ENCODE measurements at regions not wholly inside any gene's neighbourhood (a gene's known extent, or its start where the extent isn't known, plus 50 kb on each side); places are given as distances from the start of the nearest gene placed in this dataset.

DNA sequence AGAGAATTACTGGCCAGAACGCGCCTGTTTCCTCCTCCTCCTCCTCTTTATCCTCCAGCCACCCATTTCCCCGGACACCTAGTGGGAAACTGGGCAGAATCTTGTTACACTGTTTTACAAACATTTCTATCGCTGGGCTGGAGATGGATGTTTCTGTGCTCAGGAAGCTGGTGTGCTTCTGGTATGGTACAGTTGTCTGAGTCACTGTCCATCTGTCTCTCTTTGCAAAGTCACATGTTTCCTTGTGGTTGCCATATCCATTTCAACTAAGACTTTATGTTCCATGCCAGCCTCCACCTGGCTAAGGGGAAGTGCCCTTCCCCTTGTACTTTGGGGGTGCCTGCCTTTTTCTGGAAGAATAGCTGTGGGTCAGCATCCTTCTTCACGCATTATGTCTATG lies 52.9 kb upstream of the SLC22A16 start:
- no peak for TF ChIP-seq CTCF (IDR thresholded peaks at IDR 0.05; ENCODE audit: borderline replicate concordance, insufficient read depth, low read depth, low read length)
- no peak overlapping the region for H3K4me3 ChIP-seq (ENCODE audit: low read depth, low read length)

DNA sequence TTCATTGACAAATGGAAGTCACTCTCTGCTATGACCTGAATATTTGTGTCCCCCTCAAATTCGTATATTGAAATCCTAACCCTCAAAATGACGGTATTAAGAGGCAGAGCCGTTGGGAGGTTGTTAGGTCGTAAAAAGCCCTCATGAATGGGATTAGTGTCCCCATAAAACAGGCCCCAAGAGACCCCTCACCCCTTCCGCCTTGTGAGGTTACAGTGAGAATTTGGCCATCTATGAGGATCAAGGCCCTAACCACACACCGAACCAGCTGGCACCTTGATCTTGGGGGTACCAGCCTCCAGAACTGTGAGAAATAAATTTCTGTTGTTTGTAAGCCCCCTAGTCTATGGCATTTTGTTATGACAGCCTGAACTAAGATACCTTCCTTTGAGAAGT lies 52.5 kb upstream of the SLC22A16 start:
- TF ChIP-seq CTCF (IDR thresholded peaks at IDR 0.05; ENCODE audit: borderline replicate concordance, insufficient read depth, low read depth, low read length) = no peak

DNA sequence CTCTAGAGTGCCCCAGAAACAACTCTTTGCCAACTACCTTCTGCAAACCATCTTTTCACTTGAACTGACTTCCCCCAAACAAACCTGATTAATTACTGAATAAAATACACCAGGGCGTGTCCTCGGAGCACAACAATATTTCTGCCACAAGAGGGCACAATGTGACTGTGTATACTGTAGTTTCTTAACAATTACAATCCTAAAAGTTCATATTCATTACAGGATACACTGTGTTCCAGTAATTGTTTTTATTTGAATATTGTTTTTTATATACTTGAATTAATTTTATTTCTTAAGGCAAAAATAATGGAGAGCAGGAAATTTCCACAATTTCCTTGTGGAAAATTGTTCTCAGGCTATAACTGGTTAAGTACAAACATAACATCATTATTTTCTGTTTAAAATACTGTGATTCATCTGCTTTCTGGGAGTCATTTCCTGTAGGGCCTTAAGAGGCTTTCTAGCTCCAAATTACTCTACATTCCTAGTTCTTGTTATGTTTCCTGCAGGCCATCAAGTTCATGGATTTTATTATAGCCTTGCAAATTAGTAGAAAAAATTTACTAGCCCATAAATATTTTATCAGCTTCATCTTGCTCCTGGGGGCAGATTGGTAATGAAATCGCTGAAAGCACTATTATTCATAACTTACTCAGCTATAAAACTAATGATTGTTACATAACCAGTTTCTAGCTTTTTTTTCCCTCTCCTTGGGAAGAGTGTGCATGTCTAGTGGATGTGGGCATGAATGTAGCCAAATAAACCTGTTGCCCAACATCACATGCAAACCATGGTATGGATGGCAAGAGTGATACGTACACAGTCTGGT lies 51.9 kb upstream of the SLC22A16 start:
- peak; percentile 37; the same call in 1 of the 2 replicates for TF ChIP-seq CTCF (IDR thresholded peaks at IDR 0.05; ENCODE audit: borderline replicate concordance, insufficient read depth, low read depth, low read length)
- H3K4me3 ChIP-seq (ENCODE audit: low read depth, low read length) = no peak overlapping the region

More for the DNA sequence above, 52.5 kb upstream of the SLC22A16 start:
- H3K4me3 ChIP-seq (ENCODE audit: low read depth, low read length) = no peak overlapping the region

- no peak for TF ChIP-seq CTCF (IDR thresholded peaks at IDR 0.05; ENCODE audit: borderline replicate concordance, insufficient read depth, low read depth, low read length)
- no peak overlapping the region for H3K4me3 ChIP-seq (ENCODE audit: low read depth, low read length)
Measured at GRCh38 chr6:110527516-110527915, 51.1 kb upstream of the SLC22A16 start.

GRCh38 chr6:110526726-110527125 lies 50.3 kb upstream of the SLC22A16 start:
- no peak overlapping the region for H3K4me3 ChIP-seq (ENCODE audit: low read depth, low read length)
- no peak for TF ChIP-seq CTCF (IDR thresholded peaks at IDR 0.05; ENCODE audit: borderline replicate concordance, insufficient read depth, low read depth, low read length)
